B cell (primary cell): ENCODE measurements at regions not wholly inside any gene's neighbourhood (a gene's known extent, or its start where the extent isn't known, plus 50 kb on each side); places are given as distances from the start of the nearest gene placed in this dataset.

Experiments used
- ATAC-seq: fragments of 200-7000 bp; cut with Tn5 transposase; one replicate; pipeline ENCODE4 v1.10.0; 2021; ENCODE audit warnings: low read depth, mild to moderate bottlenecking, moderate number of reproducible peaks, moderate library complexity
- CTCF ChIA-PET: fragments of 350-600 bp; sonication (Branson Sonifier 250); formaldehyde crosslinking; loops from one replicate; lab custom pipeline; 2021; ENCODE audit warnings: antibody characterized with exemption, inconsistent platforms; lab: Charles Lee
- POLR2A ChIA-PET: fragments of 350-600 bp; sonication (Branson Sonifier 250); formaldehyde crosslinking; loops from one replicate; lab custom pipeline; 2021; ENCODE audit warnings: antibody characterized with exemption; lab: Charles Lee
- DNase-seq: peaks from one replicate; pipeline ENCODE4 v3.0.0; 2013
- H2AFZ ChIP-seq: 2 replicates; pipeline ENCODE4 v1.6.1; 2012; ENCODE audit warnings: mild to moderate bottlenecking, low read depth, low read length; ENCODE audit not compliant: insufficient read depth, poor library complexity, severe bottlenecking
- H3K27ac ChIP-seq, 2 donors: 1 replicate in 1 of 2; 2 replicates in 1 of 2; pipeline ENCODE4 v1.5.1; 2012 to 2013; ENCODE audit warnings: low read length in 2 of 2, mild to moderate bottlenecking in 2 of 2, moderate library complexity in 1 of 2
- H3K27me3 ChIP-seq, 4 experiments: fragments of 200-600 bp in 1 of 4; sonication (generic) in 1 of 4; replicated peaks in 1 of 4; 1 replicate in 2 of 4; 2 replicates in 2 of 4; pipeline versions ENCODE4 v1.6.1 to v1.7.0; 2013 to 2016; ENCODE audit warnings: low read length in 3 of 4, mild to moderate bottlenecking in 2 of 4, mixed read lengths in 1 of 4, moderate library complexity in 1 of 4; ENCODE audit not compliant: insufficient read depth in 4 of 4, control insufficient read depth in 3 of 4; ENCODE audit errors: control extremely low read depth in 1 of 4
- H3K36me3 ChIP-seq, 2 experiments: replicated peaks in 1 of 2; 1 replicate in 1 of 2; 2 replicates in 1 of 2; pipeline versions ENCODE4 v1.6.1 to v1.7.1; 2013; ENCODE audit warnings: low read length in 1 of 2; ENCODE audit not compliant: insufficient read depth in 2 of 2, control insufficient read depth in 1 of 2; ENCODE audit errors: control extremely low read depth in 1 of 2, extremely low read depth in 1 of 2
- H3K4me1 ChIP-seq, 2 donors: fragments of 200-600 bp in 1 of 2; sonication (generic) in 1 of 2; 1 replicate in 1 of 2; 2 replicates in 1 of 2; pipeline versions ENCODE4 v1.5.1 to v1.6.1; 2013 to 2017; ENCODE audit warnings: low read length in 2 of 2; ENCODE audit not compliant: control insufficient read depth in 2 of 2, insufficient read depth in 2 of 2
- H3K4me2 ChIP-seq: replicated peaks from 2 replicates; pipeline ENCODE3; 2012; ENCODE audit warnings: mild to moderate bottlenecking, low read depth, low read length; ENCODE audit not compliant: poor library complexity, severe bottlenecking
- H3K4me3 ChIP-seq, 5 experiments: fragments of 200-600 bp in 1 of 5; sonication (generic) in 1 of 5; 1 replicate in 3 of 5; 2 replicates in 2 of 5; pipeline versions ENCODE4 v1.5.1 to v1.7.0; 2011 to 2016; ENCODE audit warnings: low read length in 4 of 5, mild to moderate bottlenecking in 4 of 5, low read depth in 2 of 5, control low read depth in 1 of 5, moderate library complexity in 1 of 5; ENCODE audit not compliant: insufficient read depth in 1 of 5; ENCODE audit errors: control extremely low read depth in 1 of 5, extremely low read depth in 1 of 5
- H3K79me2 ChIP-seq: fragments of 200-600 bp; sonication (generic); one replicate; pipeline ENCODE4 v1.6.0; 2016; ENCODE audit warnings: low read length; ENCODE audit not compliant: control insufficient read depth, insufficient read depth
- H3K9ac ChIP-seq: fragments of 200-600 bp; sonication (generic); 2 replicates; pipeline ENCODE4 v1.6.1; 2017; ENCODE audit warnings: mild to moderate bottlenecking, low read length, moderate library complexity
- H3K9me3 ChIP-seq, 3 donors: one replicate each; pipeline versions ENCODE4 v1.6.1 to v1.7.1; 2013; ENCODE audit warnings: low read length in 2 of 3; ENCODE audit not compliant: control insufficient read depth in 2 of 3, insufficient read depth in 1 of 3; ENCODE audit errors: control extremely low read depth in 1 of 3
- H4K20me1 ChIP-seq: 2 replicates; pipeline ENCODE4 v1.6.0; 2012; ENCODE audit warnings: mild to moderate bottlenecking, low read length; ENCODE audit not compliant: insufficient read depth, control insufficient read depth, poor library complexity, severe bottlenecking
- H3K27ac Mint-ChIP-seq: one replicate; pipeline ENCODE4 v1.8.0; 2021; ENCODE audit warnings: mixed read lengths
- H3K27me3 Mint-ChIP-seq: one replicate; pipeline ENCODE4 v1.8.0; 2021; ENCODE audit warnings: mixed read lengths
- H3K4me1 Mint-ChIP-seq: one replicate; pipeline ENCODE4 v1.8.0; 2021; ENCODE audit warnings: mixed read lengths
- H3K4me3 Mint-ChIP-seq: one replicate; pipeline ENCODE4 v1.8.0; 2021; ENCODE audit warnings: mixed read lengths
- H3K9me3 Mint-ChIP-seq: one replicate; pipeline ENCODE4 v1.8.0; 2022; ENCODE audit warnings: mixed read lengths; ENCODE audit not compliant: insufficient read depth
- EZH2 ChIP-seq: IDR thresholded peaks from 2 replicates; pipeline ENCODE4 v1.6.1; 2012; ENCODE audit warnings: borderline replicate concordance, low read depth, mild to moderate bottlenecking, moderate library complexity, low read length; ENCODE audit not compliant: insufficient read depth, poor library complexity, severe bottlenecking
- WGBS: methylation state at CpG from one replicate; pipeline ENCODE4 v1.1.5; 2013; ENCODE audit warnings: missing lambda C conversion rate; ENCODE audit not compliant: insufficient coverage; 5-methylcytosine and 5-hydroxymethylcytosine counted together
- intact Hi-C: fragments of 100-400 bp; cut with micrococcal nuclease; formaldehyde crosslinking; loops from one replicate; pipeline ENCODE4 v1.10.0; 2022
- TF ChIP-seq, protein P1 (sequence below): fragments of 200-600 bp; IDR thresholded peaks from one replicate; pipeline ENCODE4 v1.8.0; 2022; ENCODE audit warnings: antibody characterized with exemption, mild to moderate bottlenecking

DNA sequence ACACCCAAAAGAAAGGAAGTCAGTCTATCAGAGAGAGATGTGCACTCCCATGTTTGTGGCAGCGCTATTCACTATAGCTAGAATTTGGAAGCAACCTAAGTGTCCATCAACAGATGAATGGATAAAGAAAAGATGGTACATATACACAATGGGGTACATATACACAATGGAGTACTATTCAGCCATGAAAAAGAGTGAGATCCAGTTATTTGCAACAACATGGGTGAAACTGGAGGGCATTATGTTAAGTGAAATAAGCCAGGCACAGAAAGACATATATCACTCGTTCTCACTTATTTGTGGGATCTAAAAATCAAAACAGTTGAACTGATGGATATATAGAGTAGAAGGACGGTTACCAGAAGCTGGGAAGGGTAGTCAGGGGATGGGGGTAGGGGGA is 99.9 kb upstream of the ZNF516 start:
- WGBS = no CpG with 5 or more reads among the region's 3 CpGs
- Histone ChIP-seq H3K79me2 (no peaks in the 10 kb centered on the region), H3K27me3 (peaks cover 0 to 15% (median under 1%) of the 10 kb centered on the region in 4 experiments), H3K4me2 (no peak overlapping the region), H3K9ac (no peak overlapping the region), H3K4me1 (no peaks in the 10 kb centered on the region), H3K27ac (no peak overlapping the region), H3K36me3 (no peaks in the 10 kb centered on the region), H4K20me1 (no peaks in the 10 kb centered on the region), H3K9me3 (no peaks in the 10 kb centered on the region), H3K4me3 (no peak overlapping the region), H2AFZ (no peak overlapping the region)
- peaks cover 6% of the 10 kb centered on the region for H3K9me3 Mint-ChIP-seq
- POLR2A ChIA-PET = no interaction called here
- no peaks in the 10 kb centered on the region for H3K4me1 Mint-ChIP-seq
- intact Hi-C loops = no loop called here
- H3K27me3 Mint-ChIP-seq = peaks cover 31% of the 10 kb centered on the region
- no peak for ATAC-seq
- H3K4me3 Mint-ChIP-seq = no peak overlapping the region
- CTCF ChIA-PET = interaction anchor here (1.6 kb wide), 1 partner anchor 196 kb away, joined by 3 read pairs; no protein-coding TSS in a partner anchor
- TF ChIP-seq EZH2 = no peak
- TF ChIP-seq, protein P1, sequence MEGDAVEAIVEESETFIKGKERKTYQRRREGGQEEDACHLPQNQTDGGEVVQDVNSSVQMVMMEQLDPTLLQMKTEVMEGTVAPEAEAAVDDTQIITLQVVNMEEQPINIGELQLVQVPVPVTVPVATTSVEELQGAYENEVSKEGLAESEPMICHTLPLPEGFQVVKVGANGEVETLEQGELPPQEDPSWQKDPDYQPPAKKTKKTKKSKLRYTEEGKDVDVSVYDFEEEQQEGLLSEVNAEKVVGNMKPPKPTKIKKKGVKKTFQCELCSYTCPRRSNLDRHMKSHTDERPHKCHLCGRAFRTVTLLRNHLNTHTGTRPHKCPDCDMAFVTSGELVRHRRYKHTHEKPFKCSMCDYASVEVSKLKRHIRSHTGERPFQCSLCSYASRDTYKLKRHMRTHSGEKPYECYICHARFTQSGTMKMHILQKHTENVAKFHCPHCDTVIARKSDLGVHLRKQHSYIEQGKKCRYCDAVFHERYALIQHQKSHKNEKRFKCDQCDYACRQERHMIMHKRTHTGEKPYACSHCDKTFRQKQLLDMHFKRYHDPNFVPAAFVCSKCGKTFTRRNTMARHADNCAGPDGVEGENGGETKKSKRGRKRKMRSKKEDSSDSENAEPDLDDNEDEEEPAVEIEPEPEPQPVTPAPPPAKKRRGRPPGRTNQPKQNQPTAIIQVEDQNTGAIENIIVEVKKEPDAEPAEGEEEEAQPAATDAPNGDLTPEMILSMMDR = no peak
- H3K27ac Mint-ChIP-seq = no peak overlapping the region
- no peak for DNase-seq

DNA sequence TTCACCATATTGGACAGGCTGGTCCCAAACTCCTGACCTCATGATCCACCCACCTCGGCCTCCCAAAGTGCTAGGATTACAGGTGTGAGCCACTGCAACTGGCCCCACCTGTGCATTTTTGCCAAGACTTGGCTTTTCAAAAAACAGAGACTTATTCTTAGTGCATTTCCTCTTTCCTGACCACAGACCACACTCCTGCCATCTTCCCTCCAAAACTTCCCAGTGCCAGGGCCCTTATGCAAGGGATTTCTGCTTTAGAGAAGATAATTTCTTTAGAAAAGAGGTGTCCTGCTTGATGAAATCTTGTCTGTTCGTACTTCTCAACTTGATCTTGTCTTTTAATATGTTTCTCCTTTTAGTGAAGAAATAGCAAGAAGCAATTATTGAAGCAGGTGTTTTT is 98.8 kb upstream of the ZNF516 start:
- ChIA-PET CTCF (no interaction called here), POLR2A (no interaction called here)
- H3K9me3 ChIP-seq = no peaks in the 10 kb centered on the region
- H3K4me3 ChIP-seq = no peak overlapping the region
- H4K20me1 ChIP-seq = no peaks in the 10 kb centered on the region
- Mint-ChIP-seq H3K4me3 (no peak overlapping the region), H3K9me3 (peaks cover 6% of the 10 kb centered on the region), H3K4me1 (peaks cover 6% of the 10 kb centered on the region), H3K27ac (no peak overlapping the region), H3K27me3 (peaks cover 40% of the 10 kb centered on the region)
- no peaks in the 10 kb centered on the region for H3K4me1 ChIP-seq
- ATAC-seq (no peak), DNase-seq (no peak)
- no peaks in the 10 kb centered on the region for H3K79me2 ChIP-seq
- 86% methylated on average over 1 of the region's 2 CpGs for WGBS
- no peaks in the 10 kb centered on the region for H3K36me3 ChIP-seq
- H3K27me3 ChIP-seq = peaks cover 0 to 17% (median 2%) of the 10 kb centered on the region in 4 experiments
- no peak overlapping the region for H3K9ac ChIP-seq
- intact Hi-C loops = no loop called here
- H3K4me2 ChIP-seq = no peak overlapping the region
- TF ChIP-seq, protein P1 = no peak
- TF ChIP-seq EZH2 = no peak
- no peak overlapping the region for H3K27ac ChIP-seq
- H2AFZ ChIP-seq = no peak overlapping the region
